MM.1S (cell line): ENCODE measurements at regions not wholly inside any gene's neighbourhood (a gene's known extent, or its start where the extent isn't known, plus 50 kb on each side); places are given as distances from the start of the nearest gene placed in this dataset.

ENCODE experiments used
- EZH2 ChIP-seq: fragments of 300-600 bp; sonication (generic); optimal IDR thresholded peaks from 2 replicates; pipeline ENCODE3; 2017; ENCODE audit warnings: low read depth, mild to moderate bottlenecking, antibody characterized with exemption, low read length, mixed read lengths
- EZH2phosphoT487 ChIP-seq: fragments of 300-600 bp; sonication (generic); IDR thresholded peaks from 2 replicates; pipeline ENCODE4 v1.6.1; 2018; ENCODE audit warnings: antibody characterized with exemption, low read length
- TF ChIP-seq, protein P1 (sequence below): fragments of 300-600 bp; sonication (generic); IDR thresholded peaks from 2 replicates; pipeline ENCODE4 v1.5.1; 2016; ENCODE audit warnings: antibody characterized with exemption, low read length, mixed read lengths

DNA sequence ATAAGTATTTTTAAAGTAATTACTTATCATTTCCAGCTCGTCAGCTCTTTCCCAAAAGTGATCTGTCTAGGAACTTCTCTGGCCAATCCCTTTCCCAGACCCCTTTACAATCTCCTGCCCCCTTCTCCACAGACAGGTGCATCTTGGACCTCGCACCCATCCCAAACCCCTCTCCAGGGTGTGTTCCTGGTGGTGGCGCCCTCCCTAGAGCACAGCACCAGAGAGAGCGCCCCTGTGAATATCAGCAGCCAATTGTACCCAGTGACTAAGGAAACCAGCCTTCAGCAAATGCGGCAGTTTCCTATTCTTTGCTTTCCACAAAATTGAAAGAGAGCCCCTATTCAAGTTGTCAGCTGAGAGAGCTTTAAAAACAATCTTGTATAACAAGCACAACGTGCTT, 157.7 kb downstream of the RNASET2 start:
- TF ChIP-seq, protein P1, sequence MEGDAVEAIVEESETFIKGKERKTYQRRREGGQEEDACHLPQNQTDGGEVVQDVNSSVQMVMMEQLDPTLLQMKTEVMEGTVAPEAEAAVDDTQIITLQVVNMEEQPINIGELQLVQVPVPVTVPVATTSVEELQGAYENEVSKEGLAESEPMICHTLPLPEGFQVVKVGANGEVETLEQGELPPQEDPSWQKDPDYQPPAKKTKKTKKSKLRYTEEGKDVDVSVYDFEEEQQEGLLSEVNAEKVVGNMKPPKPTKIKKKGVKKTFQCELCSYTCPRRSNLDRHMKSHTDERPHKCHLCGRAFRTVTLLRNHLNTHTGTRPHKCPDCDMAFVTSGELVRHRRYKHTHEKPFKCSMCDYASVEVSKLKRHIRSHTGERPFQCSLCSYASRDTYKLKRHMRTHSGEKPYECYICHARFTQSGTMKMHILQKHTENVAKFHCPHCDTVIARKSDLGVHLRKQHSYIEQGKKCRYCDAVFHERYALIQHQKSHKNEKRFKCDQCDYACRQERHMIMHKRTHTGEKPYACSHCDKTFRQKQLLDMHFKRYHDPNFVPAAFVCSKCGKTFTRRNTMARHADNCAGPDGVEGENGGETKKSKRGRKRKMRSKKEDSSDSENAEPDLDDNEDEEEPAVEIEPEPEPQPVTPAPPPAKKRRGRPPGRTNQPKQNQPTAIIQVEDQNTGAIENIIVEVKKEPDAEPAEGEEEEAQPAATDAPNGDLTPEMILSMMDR: no peak
- TF ChIP-seq EZH2 (no peak), EZH2phosphoT487 (no peak)
